Neural crest cell (in vitro differentiated cells): ENCODE measurements at regions not wholly inside any gene's neighbourhood (a gene's known extent, or its start where the extent isn't known, plus 50 kb on each side); places are given as distances from the start of the nearest gene placed in this dataset.
"Not testable (repeated sequence)": the region's sequence is repeated elsewhere in the genome, so short reads cannot be mapped to it uniquely, and the experiment has no call there.

ENCODE experiments used
- DNase-seq: peaks from one replicate; pipeline ENCODE4 v3.0.0; 2021; ENCODE audit warnings: low read depth, mixed read lengths, low spot score
- H3K27ac Mint-ChIP-seq: one replicate; pipeline ENCODE4 v1.8.0; 2021; ENCODE audit warnings: mild to moderate bottlenecking, mixed read lengths; ENCODE audit not compliant: unreplicated experiment
- H3K27me3 Mint-ChIP-seq: 2 replicates; pipeline ENCODE4 v1.8.0; 2021; ENCODE audit warnings: low read depth, mild to moderate bottlenecking, mixed read lengths
- H3K36me3 Mint-ChIP-seq: 2 replicates; pipeline ENCODE4 v1.8.0; 2021; ENCODE audit warnings: low read depth, mild to moderate bottlenecking, mixed read lengths
- H3K4me1 Mint-ChIP-seq: 2 replicates; pipeline ENCODE4 v1.8.0; 2021; ENCODE audit warnings: mixed read lengths
- H3K4me3 Mint-ChIP-seq: one replicate; pipeline ENCODE4 v1.8.0; 2021; ENCODE audit warnings: mild to moderate bottlenecking, mixed read lengths
- H3K9me3 Mint-ChIP-seq: 2 replicates; pipeline ENCODE4 v1.8.0; 2021; ENCODE audit warnings: mixed read lengths
- TF ChIP-seq, protein P1 (sequence below): fragments of 200-600 bp; sonication (generic); conservative IDR thresholded peaks from 2 replicates; pipeline ENCODE4 v1.5.0; 2021; ENCODE audit warnings: antibody characterized with exemption, mild to moderate bottlenecking

DNA sequence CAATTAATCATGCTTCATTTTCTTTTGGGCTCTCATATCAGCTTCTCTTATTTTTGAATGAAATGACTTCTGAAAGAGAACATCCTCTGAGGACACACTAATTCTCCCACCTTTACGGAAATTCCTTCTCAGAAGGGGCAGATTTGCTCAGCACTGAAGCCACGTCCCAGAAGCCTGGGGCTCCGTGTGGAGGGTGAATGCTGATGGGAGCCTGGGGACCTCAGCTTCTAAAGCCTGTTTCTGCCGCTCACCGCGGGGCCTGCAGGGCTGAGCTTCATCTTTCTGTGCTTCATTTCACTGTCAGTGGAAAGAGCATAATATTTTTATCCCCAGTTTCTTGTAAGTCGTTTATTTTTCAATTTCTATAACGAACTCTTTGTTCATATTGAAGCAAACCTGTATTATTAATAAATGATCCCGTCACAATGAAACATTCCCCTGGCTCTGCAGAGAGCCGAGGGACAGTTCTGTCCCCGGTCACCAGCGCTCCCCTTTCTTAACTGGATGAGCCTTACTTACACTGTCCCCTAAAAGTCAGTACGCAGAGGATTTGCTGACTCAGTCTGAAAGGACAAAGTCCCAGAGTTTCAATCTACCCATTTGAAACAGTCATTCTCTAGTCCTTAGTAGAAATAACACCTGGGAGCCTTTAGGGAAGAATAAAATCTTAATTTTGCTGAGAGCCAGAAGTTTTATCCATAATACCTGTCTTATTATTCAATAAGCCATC is 364.6 kb upstream of the FAT1 start:
- DNase-seq: no peak
- H3K27me3 Mint-ChIP-seq: no peaks in the 10 kb centered on the region

DNA sequence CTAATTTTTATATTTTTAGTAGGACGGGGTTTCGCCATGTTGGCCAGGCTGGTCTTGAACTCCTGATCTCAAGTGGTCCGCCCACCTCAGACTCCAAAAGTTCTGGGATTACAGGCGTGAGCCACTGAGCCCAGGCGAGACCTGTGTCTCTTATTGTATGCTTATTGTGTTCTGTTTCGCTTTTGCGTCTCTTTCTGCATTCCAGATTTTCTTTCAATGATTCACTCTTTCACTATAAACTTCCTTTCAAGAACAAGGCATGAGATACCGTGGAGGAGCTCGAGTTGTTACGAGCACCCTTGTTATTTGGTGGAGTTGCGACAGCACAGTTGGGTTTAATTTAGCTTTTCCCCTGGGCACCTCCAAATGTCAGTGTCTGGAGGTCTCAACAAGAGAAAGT is 366.7 kb upstream of the FAT1 start:
- Mint-ChIP-seq H3K27ac (no peak overlapping the region), H3K27me3 (no peaks in the 10 kb centered on the region), H3K4me3 (no peak overlapping the region), H3K4me1 (peaks cover 22% of the 10 kb centered on the region), H3K36me3 (no peaks in the 10 kb centered on the region), H3K9me3 (peaks cover 2% of the 10 kb centered on the region)
- TF ChIP-seq, protein P1, sequence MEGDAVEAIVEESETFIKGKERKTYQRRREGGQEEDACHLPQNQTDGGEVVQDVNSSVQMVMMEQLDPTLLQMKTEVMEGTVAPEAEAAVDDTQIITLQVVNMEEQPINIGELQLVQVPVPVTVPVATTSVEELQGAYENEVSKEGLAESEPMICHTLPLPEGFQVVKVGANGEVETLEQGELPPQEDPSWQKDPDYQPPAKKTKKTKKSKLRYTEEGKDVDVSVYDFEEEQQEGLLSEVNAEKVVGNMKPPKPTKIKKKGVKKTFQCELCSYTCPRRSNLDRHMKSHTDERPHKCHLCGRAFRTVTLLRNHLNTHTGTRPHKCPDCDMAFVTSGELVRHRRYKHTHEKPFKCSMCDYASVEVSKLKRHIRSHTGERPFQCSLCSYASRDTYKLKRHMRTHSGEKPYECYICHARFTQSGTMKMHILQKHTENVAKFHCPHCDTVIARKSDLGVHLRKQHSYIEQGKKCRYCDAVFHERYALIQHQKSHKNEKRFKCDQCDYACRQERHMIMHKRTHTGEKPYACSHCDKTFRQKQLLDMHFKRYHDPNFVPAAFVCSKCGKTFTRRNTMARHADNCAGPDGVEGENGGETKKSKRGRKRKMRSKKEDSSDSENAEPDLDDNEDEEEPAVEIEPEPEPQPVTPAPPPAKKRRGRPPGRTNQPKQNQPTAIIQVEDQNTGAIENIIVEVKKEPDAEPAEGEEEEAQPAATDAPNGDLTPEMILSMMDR: no peak
- DNase-seq: no peak

More for the DNA sequence above, 364.6 kb upstream of the FAT1 start:
- peaks cover 2% of the 10 kb centered on the region for H3K4me1 Mint-ChIP-seq
- H3K36me3 Mint-ChIP-seq: no peaks in the 10 kb centered on the region
- TF ChIP-seq, protein P1: no peak
- peaks cover under 1% of the 10 kb centered on the region for H3K9me3 Mint-ChIP-seq
- no peak overlapping the region for H3K27ac Mint-ChIP-seq
- no peak overlapping the region for H3K4me3 Mint-ChIP-seq

DNA sequence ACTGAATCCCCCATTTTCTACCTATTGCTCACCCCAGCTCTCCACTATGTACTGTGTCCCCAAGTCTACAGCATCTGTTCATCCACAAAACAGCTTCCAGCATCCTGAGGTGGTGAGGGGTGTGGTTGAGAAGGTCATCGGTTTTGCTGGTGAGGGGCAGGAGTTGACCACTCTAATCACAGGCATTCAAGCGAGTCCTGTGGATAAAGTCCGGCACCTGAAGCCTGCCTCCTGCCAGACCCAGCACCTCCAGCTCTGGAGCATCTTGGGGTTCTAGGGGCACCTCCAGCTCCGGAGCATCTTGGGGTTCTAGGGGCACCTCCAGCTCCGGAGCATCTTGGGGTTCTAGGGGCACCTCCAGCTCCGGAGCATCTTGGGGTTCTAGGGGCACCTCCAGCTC is 367.2 kb upstream of the FAT1 start:
- DNase-seq, H3K27me3 Mint-ChIP-seq, H3K36me3 Mint-ChIP-seq, H3K4me3 Mint-ChIP-seq, H3K9me3 Mint-ChIP-seq, H3K27ac Mint-ChIP-seq: not testable (repeated sequence)
- peaks cover 26% of the 10 kb centered on the region for H3K4me1 Mint-ChIP-seq

DNA sequence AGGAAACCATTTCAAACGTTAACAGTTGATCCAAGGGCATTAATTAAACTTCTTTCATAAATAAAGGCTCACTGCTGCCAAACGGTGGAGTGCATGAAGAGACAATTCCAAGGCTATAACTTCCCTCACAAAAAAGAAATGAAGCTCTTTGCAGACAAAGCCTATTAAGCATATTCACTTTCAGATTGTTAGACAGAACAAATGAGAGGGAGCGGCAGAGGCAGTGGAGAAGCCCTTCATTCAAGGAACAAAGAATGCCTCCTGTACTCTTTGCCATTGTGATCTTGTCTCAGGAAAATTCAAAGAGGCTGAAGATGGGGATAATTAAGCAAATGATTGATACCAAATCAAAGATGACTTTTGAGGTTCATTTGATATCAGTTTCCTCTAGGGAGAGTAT is 370.5 kb upstream of the FAT1 start:
- no peak overlapping the region for H3K4me3 Mint-ChIP-seq
- H3K27ac Mint-ChIP-seq: no peak overlapping the region
- no peaks in the 10 kb centered on the region for H3K27me3 Mint-ChIP-seq
- H3K9me3 Mint-ChIP-seq: peaks cover 10% of the 10 kb centered on the region
- TF ChIP-seq, protein P1: no peak
- peaks cover 11% of the 10 kb centered on the region for H3K36me3 Mint-ChIP-seq
- H3K4me1 Mint-ChIP-seq: peaks cover 30% of the 10 kb centered on the region
- no peak for DNase-seq

DNA sequence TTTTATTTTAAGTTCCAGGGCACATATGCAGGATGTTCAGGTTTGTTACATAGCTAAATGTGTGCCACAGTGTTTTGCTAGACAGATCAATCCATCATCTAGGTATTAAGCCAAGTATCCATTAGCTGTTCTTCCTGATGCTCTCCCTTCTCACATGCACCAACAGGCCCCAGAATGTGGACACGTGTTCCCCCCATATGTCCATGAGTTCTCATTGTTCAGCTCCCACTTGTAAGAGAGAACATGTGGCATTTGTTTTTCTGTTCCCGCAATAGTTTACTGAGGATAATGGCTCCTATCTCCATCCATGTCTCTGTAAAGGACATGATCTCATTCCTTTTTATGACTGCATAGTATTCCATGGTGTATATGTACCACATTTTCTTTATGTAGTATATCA is 374.8 kb upstream of the FAT1 start:
- Mint-ChIP-seq H3K27ac (no peak overlapping the region), H3K9me3 (peaks cover 8% of the 10 kb centered on the region), H3K4me3 (no peak overlapping the region), H3K4me1 (peaks cover 27% of the 10 kb centered on the region), H3K36me3 (peaks cover 11% of the 10 kb centered on the region), H3K27me3 (no peaks in the 10 kb centered on the region)
- TF ChIP-seq, protein P1: no peak
- no peak for DNase-seq

DNA sequence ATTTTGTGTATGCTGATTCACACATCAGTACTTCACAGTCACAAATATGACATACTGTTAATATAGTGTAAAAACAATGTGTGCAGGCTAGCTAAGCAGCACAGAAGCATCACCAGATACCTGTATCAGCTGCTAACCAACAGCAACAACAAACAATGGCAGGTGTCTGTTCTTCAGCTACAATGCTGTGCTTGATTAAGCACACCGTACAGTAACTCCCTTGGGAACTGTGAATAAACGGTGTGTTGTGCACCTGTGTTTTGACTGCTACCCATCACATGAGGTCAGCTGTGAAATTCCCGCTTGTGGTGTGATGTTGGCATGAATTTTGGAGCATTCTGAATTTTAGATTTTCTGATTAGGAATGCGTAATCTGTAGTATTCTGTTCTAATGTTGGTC is 379.7 kb upstream of the FAT1 start:
- Mint-ChIP-seq H3K27me3 (no peaks in the 10 kb centered on the region), H3K9me3 (peaks cover 3% of the 10 kb centered on the region), H3K4me3 (no peak overlapping the region), H3K27ac (no peak overlapping the region), H3K4me1 (no peaks in the 10 kb centered on the region), H3K36me3 (peaks cover 3% of the 10 kb centered on the region)
- DNase-seq: no peak
- TF ChIP-seq, protein P1: no peak
